ENCODE measurements at regions not wholly inside any gene's neighbourhood (a gene's known extent, or its start where the extent isn't known, plus 50 kb on each side); places are given as distances from the start of the nearest gene placed in this dataset.

DNA sequence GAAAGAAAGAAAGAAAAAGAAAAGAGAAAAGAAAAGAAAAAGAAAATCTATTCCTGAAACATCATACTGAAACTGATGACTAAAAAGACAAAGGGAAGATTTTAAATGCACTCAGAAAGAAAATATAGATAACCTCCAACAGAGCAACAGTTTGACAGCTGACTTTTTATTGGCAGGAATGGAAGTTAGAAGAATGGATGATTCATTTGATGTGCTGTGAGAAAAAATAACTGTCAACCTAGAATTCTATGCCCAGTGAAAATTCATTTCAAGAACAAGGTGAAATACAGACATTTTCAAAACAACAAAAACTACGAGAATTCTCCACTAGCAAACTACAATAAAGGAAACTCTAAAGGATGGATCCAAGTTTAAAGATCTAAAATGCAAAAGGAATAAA lies 50.5 kb upstream of the HSPA12A start:
- DNase-seq (ENCODE audit: low read depth) = no peak

GRCh38 chr10:116796469-116796868 lies 52.8 kb upstream of the ENO4 start:
- DNase-seq (ENCODE audit: low read depth) = no peak

DNA sequence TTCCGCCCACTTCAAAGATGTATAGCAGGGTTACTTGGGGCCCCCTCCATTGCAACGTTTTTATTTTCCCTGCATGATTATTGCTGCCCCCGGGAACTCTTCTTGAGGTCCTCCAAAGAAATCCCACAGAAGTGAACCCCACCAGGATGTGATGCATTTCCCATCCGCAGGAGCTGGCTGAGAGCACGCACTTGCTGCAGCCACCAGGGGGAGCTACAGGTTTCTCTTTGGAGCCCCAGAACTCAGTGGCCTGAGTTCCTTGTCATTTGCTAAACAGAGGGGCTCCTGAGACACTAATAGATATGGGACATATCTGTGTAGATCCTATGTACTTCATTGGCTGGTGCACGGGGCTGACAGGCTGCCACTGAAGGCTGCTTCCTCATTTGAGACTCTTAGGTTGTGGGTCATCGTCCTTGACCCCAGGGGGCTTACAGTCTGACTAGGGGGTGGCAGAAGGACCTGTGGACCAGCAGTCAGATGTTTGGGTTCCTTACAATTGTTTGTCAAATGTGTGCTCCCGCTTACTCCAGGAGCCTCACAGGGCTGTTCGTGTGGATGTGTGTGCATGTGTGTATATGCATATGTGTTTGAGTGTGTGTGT lies 52.3 kb upstream of the ENO4 start:
- DNase-seq (ENCODE audit: low read depth) = peak; percentile 59

GRCh38 chr10:116798859-116799258 lies 50.4 kb upstream of the ENO4 start:
- no peak for DNase-seq (ENCODE audit: low read depth)

All from LHCN-M2 (cell line).